ENCODE measurements at regions not wholly inside any gene's neighbourhood (a gene's known extent, or its start where the extent isn't known, plus 50 kb on each side); places are given as distances from the start of the nearest gene placed in this dataset.

DNA sequence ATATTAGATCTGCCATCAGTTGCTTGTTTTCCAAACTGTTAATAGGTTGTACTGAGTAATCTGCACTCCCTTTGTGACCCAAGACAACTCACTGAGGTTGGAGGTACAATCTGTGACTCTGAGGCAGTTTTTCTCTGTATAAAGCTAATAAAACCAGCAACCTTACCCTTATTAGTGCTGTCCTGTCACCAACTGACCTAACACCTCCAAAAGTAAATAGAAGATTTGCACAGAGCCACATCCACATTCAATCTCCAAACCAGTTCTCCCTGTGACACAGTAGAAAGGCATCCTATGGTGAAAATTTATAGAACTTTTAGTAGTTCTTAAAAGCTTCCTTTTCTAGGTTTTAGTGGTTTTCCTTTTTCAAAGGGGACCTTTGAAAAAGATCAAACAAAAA, 140.4 kb upstream of the ADGRL2 start:
- no peak for TF ChIP-seq CTCF (IDR thresholded peaks at IDR 0.05)
- no peak for TF ChIP-seq POLR2A (IDR thresholded peaks at IDR 0.05)

All from adrenal gland (tissue), 5 donors.